IMR-90 (cell line): ENCODE measurements at regions not wholly inside any gene's neighbourhood (a gene's known extent, or its start where the extent isn't known, plus 50 kb on each side); places are given as distances from the start of the nearest gene placed in this dataset.

Experiments
- ATAC-seq: fragments of 200-7000 bp; cut with Tn5 transposase; 2 replicates; pipeline ENCODE4 v1.9.1; 2020; ENCODE audit warnings: low read depth, mild to moderate bottlenecking, moderate library complexity
- BruUV-seq: library from RNA; stranded (reverse); fragments of 400-500 nt; replicated peaks from 2 replicates; lab custom pipeline; 2021; lab: Mats Ljungman, UMichigan
- CTCF ChIA-PET: fragments of 300-600 bp; formaldehyde crosslinking; extraction: SDS; loops from one replicate; lab custom pipeline; 2021; ENCODE audit warnings: antibody characterized with exemption; lab: Yijun Ruan, JAX
- POLR2A ChIA-PET: fragments of 300-600 bp; sonication (Branson Sonifier 250); formaldehyde crosslinking; loops from one replicate; lab custom pipeline; 2022; ENCODE audit warnings: antibody characterized with exemption; ENCODE audit not compliant: unreplicated experiment; lab: Charles Lee
- DNase-seq: peaks from one replicate; pipeline ENCODE4 v3.0.0; 2013
- H2AFZ ChIP-seq: replicated peaks from 2 replicates; pipeline ENCODE3; 2013; ENCODE audit warnings: low read length, mild to moderate bottlenecking; ENCODE audit not compliant: poor library complexity
- H2AK5ac ChIP-seq: 2 replicates; pipeline ENCODE4 v1.6.1; 2013; ENCODE audit warnings: low read depth, low read length, inconsistent platforms
- H2AK9ac ChIP-seq: replicated peaks from 2 replicates; pipeline ENCODE3; 2013; ENCODE audit warnings: mild to moderate bottlenecking, low read depth, low read length, moderate library complexity; ENCODE audit not compliant: poor library complexity
- H2BK120ac ChIP-seq: 2 replicates; pipeline ENCODE4 v1.6.1; 2013; ENCODE audit warnings: low read depth, low read length, inconsistent platforms
- H2BK15ac ChIP-seq: 3 replicates; pipeline ENCODE4 v1.6.1; 2013; ENCODE audit warnings: low read depth, low read length, inconsistent platforms
- H2BK20ac ChIP-seq: 2 replicates; pipeline ENCODE4 v1.6.1; 2013; ENCODE audit warnings: low read depth, mild to moderate bottlenecking, inconsistent platforms, low read length, moderate library complexity
- H2BK5ac ChIP-seq: 2 replicates; pipeline ENCODE4 v1.6.1; 2013; ENCODE audit warnings: mild to moderate bottlenecking, low read depth, low read length, inconsistent platforms; ENCODE audit not compliant: poor library complexity, severe bottlenecking
- H3K14ac ChIP-seq: replicated peaks from 2 replicates; pipeline ENCODE4 v1.6.1; 2013; ENCODE audit warnings: low read depth, low read length, inconsistent platforms
- H3K18ac ChIP-seq: 2 replicates; pipeline ENCODE4 v1.6.1; 2013; ENCODE audit warnings: low read depth, low read length, control low read depth
- H3K23ac ChIP-seq: 2 replicates; pipeline ENCODE4 v1.6.1; 2013; ENCODE audit warnings: low read depth, low read length, inconsistent platforms
- H3K27ac ChIP-seq: 2 replicates; pipeline ENCODE4 v1.5.1; 2013; ENCODE audit warnings: mild to moderate bottlenecking, control low read depth, low read length; ENCODE audit not compliant: insufficient read depth
- H3K27me3 ChIP-seq: 2 replicates; pipeline ENCODE4 v1.6.1; 2013; ENCODE audit warnings: low read length; ENCODE audit not compliant: control insufficient read depth, insufficient read depth
- H3K36me3 ChIP-seq: 2 replicates; pipeline ENCODE4 v1.6.1; 2013; ENCODE audit warnings: low read length, mixed read lengths; ENCODE audit not compliant: control insufficient read depth, insufficient read depth
- H3K4ac ChIP-seq: 2 replicates; pipeline ENCODE4 v1.6.1; 2013; ENCODE audit warnings: low read depth, low read length, inconsistent platforms
- H3K4me1 ChIP-seq: 2 replicates; pipeline ENCODE4 v1.6.1; 2013; ENCODE audit warnings: low read length, mixed read lengths; ENCODE audit not compliant: control insufficient read depth, insufficient read depth
- H3K4me2 ChIP-seq: 2 replicates; pipeline ENCODE4 v1.6.1; 2013; ENCODE audit warnings: low read depth, mild to moderate bottlenecking, control low read depth, low read length, moderate library complexity
- H3K4me3 ChIP-seq: 2 replicates; pipeline ENCODE4 v1.5.1; 2013; ENCODE audit warnings: low read depth, mild to moderate bottlenecking, control low read depth, low read length, moderate library complexity; ENCODE audit not compliant: insufficient read depth
- H3K56ac ChIP-seq: 2 replicates; pipeline ENCODE4 v1.6.1; 2013; ENCODE audit warnings: low read length, inconsistent platforms; ENCODE audit not compliant: insufficient read depth; ENCODE audit errors: extremely low read depth
- H3K79me1 ChIP-seq, 2 experiments: 2 replicates each; pipeline ENCODE4 v1.6.1; 2013; ENCODE audit warnings: low read length in 2 of 2, inconsistent platforms in 1 of 2, low read depth in 1 of 2
- H3K9ac ChIP-seq: 2 replicates; pipeline ENCODE4 v1.6.1; 2013; ENCODE audit warnings: low read depth, low read length, control low read depth
- H3K9me1 ChIP-seq: 2 replicates; pipeline ENCODE4 v1.6.1; 2013; ENCODE audit warnings: low read length, inconsistent platforms; ENCODE audit not compliant: insufficient read depth
- H3K9me3 ChIP-seq: 2 replicates; pipeline ENCODE4 v1.6.1; 2013; ENCODE audit warnings: low read length; ENCODE audit not compliant: control insufficient read depth, insufficient read depth
- H4K20me1 ChIP-seq: 2 replicates; pipeline ENCODE4 v1.6.1; 2013; ENCODE audit warnings: low read length, inconsistent platforms; ENCODE audit not compliant: insufficient read depth
- H4K5ac ChIP-seq: 2 replicates; pipeline ENCODE4 v1.6.1; 2013; ENCODE audit warnings: mild to moderate bottlenecking, low read depth, low read length, control low read depth
- H4K8ac ChIP-seq, 2 experiments: 2 replicates each; pipeline ENCODE4 v1.6.1; 2013; ENCODE audit warnings: low read depth in 2 of 2, low read length in 2 of 2, control low read depth in 1 of 2, inconsistent platforms in 1 of 2
- H4K91ac ChIP-seq: 2 replicates; pipeline ENCODE4 v1.6.1; 2013; ENCODE audit warnings: low read depth, low read length, inconsistent platforms; ENCODE audit not compliant: insufficient read depth
- BHLHE40 ChIP-seq: fragments of 150-350 bp; IDR thresholded peaks from 2 replicates; pipeline ENCODE4 v1.6.1; 2016; ENCODE audit warnings: mild to moderate bottlenecking, low read depth, low read length
- CHD1 ChIP-seq: IDR thresholded peaks from 2 replicates; pipeline ENCODE4 v1.6.1; 2012; ENCODE audit warnings: low read depth, low read length, improper control_type of control experiment
- FOS ChIP-seq: fragments of 150-350 bp; IDR thresholded peaks from 2 replicates; pipeline ENCODE4 v1.6.1; 2016; ENCODE audit warnings: low read depth, low read length
- MAZ ChIP-seq: IDR thresholded peaks from 2 replicates; pipeline ENCODE4 v1.6.1; 2012; ENCODE audit warnings: low read depth, mild to moderate bottlenecking, low read length, improper control_type of control experiment, moderate library complexity, borderline replicate concordance
- NFE2L2 ChIP-seq: fragments of 150-350 bp; IDR thresholded peaks from 2 replicates; pipeline ENCODE4 v1.6.1; 2016; ENCODE audit warnings: low read depth, mild to moderate bottlenecking, low read length
- POLR2A ChIP-seq: IDR thresholded peaks from 2 replicates; pipeline ENCODE4 v1.6.1; 2012; ENCODE audit warnings: mild to moderate bottlenecking, low read depth, low read length
- RFX5 ChIP-seq: IDR thresholded peaks from 2 replicates; pipeline ENCODE4 v1.8.0; 2012; ENCODE audit warnings: low read depth, mild to moderate bottlenecking, low read length, moderate library complexity
- SMC3 ChIP-seq: fragments of 150-350 bp; IDR thresholded peaks from 2 replicates; pipeline ENCODE4 v1.6.1; 2016; ENCODE audit warnings: low read depth, mild to moderate bottlenecking, antibody characterized with exemption, low read length, moderate library complexity
- WGBS, 2 experiments: methylation state at CpG; one replicate each; pipeline versions ENCODE4 v1.1.5 to v1.1.7; 2013; ENCODE audit warnings: missing lambda C conversion rate in 2 of 2; ENCODE audit not compliant: insufficient read length in 1 of 2; ENCODE audit errors: extremely low coverage in 2 of 2; 5-methylcytosine and 5-hydroxymethylcytosine counted together
- dilution Hi-C: fragments of 300-500 bp; cut with HindIII; formaldehyde crosslinking; loops from one replicate; pipeline ENCODE4 v1.14.3; 2018; ENCODE audit warnings: low sequenced_read_pairs; ENCODE audit not compliant: unreplicated experiment
- in situ Hi-C: fragments of 300-500 bp; cut with MboI; formaldehyde crosslinking; loops from 3 replicates; pipeline ENCODE4 v1.14.3; 2019; ENCODE audit warnings: low sequenced_read_pairs, inconsistent platforms, mixed read lengths
- intact Hi-C: fragments of 100-400 bp; cut with micrococcal nuclease; formaldehyde crosslinking; loops from 2 replicates; pipeline ENCODE4 v1.10.0; 2022
- TF ChIP-seq, protein P1 (sequence below): fragments of 150-350 bp; IDR thresholded peaks from 2 replicates; pipeline ENCODE4 v1.6.1; 2016; ENCODE audit warnings: low read depth, mild to moderate bottlenecking, low read length, moderate library complexity, borderline replicate concordance
- TF ChIP-seq, protein P2 (sequence below): fragments of 150-350 bp; IDR thresholded peaks from 2 replicates; pipeline ENCODE4 v1.6.1; 2017; ENCODE audit warnings: mild to moderate bottlenecking, antibody characterized with exemption, low read length, low read depth

DNA sequence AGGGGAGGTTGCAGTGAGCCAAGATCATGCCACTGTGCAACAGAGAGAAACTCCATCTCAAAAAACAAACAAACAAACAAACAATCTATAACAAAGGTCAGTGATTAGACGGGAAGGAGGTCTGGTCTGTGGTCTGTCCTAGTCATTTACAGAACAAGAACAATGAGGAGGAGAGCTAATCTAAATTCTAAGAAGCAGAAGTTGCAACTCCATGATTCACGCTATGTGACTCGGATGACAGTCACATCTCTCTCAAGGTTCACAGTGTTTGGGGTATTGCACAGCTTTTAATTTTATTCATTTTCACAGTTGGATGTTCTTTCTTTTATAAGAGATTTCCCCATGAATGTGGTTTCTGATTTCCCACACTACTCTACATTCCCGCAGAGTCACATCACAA, 218.7 kb upstream of the PIEZO2 start:
- TF ChIP-seq, protein P1, sequence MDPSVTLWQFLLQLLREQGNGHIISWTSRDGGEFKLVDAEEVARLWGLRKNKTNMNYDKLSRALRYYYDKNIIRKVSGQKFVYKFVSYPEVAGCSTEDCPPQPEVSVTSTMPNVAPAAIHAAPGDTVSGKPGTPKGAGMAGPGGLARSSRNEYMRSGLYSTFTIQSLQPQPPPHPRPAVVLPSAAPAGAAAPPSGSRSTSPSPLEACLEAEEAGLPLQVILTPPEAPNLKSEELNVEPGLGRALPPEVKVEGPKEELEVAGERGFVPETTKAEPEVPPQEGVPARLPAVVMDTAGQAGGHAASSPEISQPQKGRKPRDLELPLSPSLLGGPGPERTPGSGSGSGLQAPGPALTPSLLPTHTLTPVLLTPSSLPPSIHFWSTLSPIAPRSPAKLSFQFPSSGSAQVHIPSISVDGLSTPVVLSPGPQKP = no peak
- TF ChIP-seq MAZ (no peak), NFE2L2 (no peak), BHLHE40 (no peak), POLR2A (no peak), RFX5 (no peak), SMC3 (no peak), CHD1 (no peak), FOS (no peak)
- TF ChIP-seq, protein P2, sequence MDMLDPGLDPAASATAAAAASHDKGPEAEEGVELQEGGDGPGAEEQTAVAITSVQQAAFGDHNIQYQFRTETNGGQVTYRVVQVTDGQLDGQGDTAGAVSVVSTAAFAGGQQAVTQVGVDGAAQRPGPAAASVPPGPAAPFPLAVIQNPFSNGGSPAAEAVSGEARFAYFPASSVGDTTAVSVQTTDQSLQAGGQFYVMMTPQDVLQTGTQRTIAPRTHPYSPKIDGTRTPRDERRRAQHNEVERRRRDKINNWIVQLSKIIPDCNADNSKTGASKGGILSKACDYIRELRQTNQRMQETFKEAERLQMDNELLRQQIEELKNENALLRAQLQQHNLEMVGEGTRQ = no peak
- Histone ChIP-seq H2BK5ac (no peak overlapping the region), H3K79me1 (no peaks in the 10 kb centered on the region), H3K27ac (no peak overlapping the region), H3K9me1 (0 out of 2 replicates have a peak, but pooled peaks cover 3% of the 10 kb centered on the region), H3K4me1 (peaks cover 2% of the 10 kb centered on the region), H4K5ac (no peak overlapping the region), H3K36me3 (no peaks in the 10 kb centered on the region), H2AFZ (no peak overlapping the region), H2AK5ac (0 out of 2 replicates have a peak overlapping the region, but pooled peaks have one; percentile 18), H3K9me3 (no peaks in the 10 kb centered on the region), H2BK120ac (no peak overlapping the region), H3K18ac (no peak overlapping the region), H3K4me3 (no peak overlapping the region), H3K4ac (no peak overlapping the region), H3K4me2 (no peak overlapping the region), H4K20me1 (no peaks in the 10 kb centered on the region), H3K14ac (no peak overlapping the region), H3K56ac (no peak overlapping the region), H2BK15ac (no peak overlapping the region), H4K91ac (no peak overlapping the region), H3K23ac (no peak overlapping the region), H2AK9ac (no peak overlapping the region), H3K9ac (no peak overlapping the region), H3K27me3 (no peaks in the 10 kb centered on the region), H2BK20ac (no peak overlapping the region), H4K8ac (no peak overlapping the region)
- intact Hi-C loops (no loop called here), dilution Hi-C loops (no loop called here), in situ Hi-C loops (no loop called here)
- no TSS peak for BruUV-seq
- ChIA-PET POLR2A (no interaction called here), CTCF (no interaction called here)
- DNase-seq (peak; percentile 36), ATAC-seq (no peak)
- no CpG with 5 or more reads among the region's 4 CpGs for WGBS, 2 experiments
